ENCODE measurements at regions not wholly inside any gene's neighbourhood (a gene's known extent, or its start where the extent isn't known, plus 50 kb on each side); places are given as distances from the start of the nearest gene placed in this dataset.

DNA sequence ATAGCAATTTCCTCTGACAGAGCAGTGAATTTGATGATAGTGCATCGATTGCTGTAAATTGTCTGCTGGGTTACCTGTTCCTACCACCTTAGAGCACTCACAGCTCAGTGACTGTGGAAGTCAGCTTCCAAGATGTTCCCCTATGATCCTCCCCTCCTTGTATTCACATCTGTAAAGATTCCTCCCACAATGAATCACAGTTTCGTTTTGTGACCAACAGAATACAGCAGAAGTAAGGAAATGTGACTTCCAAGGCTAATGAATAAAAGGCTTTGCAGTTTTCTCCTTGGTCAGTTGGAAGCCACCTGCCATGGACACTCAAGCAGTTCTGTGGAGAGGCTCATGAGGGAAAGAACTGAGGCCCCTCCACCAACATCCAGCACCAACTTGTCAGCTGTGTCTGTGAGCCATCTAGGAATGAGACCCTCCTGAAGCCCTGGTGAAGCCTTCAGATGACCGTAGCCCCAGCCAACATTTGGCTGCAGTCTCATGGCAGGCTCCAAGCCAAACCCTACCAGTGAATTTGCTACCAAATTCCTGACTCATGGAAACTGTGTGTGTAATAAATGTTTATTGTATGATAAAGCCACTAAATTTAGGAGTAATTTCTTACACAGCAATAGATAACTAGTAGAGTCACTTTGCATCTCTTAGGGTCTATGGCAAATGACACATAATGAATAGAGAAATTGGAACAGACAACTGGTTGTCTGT, 309.5 kb upstream of the NPVF start:
- no peak for TF ChIP-seq CTCF (conservative IDR thresholded peaks at IDR 0.05; ENCODE audit: low read length)
- TF ChIP-seq EZH2phosphoT487 (IDR thresholded peaks at IDR 0.05; ENCODE audit: borderline replicate concordance, low read depth, low read length) = no peak

Data from OCI-LY7 (cell line).